ENCODE measurements at regions not wholly inside any gene's neighbourhood (a gene's known extent, or its start where the extent isn't known, plus 50 kb on each side); places are given as distances from the start of the nearest gene placed in this dataset.

DNA sequence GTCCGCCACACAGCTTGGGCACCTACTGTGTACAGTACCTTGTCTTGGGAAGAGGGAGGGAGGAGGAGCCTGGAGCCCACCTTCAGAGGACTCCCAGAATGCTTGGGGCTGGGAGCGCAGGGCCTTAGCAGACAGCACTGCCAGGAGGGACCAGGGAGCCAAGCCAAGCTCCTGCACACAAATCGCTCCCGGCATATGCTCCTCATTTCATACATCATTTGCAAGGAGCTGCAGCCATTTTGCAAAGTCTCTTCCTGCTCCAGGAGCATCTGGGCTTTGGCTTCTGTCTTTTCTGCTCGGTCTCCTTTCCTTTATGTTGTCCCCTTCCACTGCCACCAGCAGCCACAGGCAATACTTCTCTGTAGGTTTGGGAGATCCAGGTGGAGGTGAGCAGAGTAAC is 175.2 kb upstream of the ZC3H12A start:
- H3K4me3 ChIP-seq = no peak overlapping the region
- TF ChIP-seq POLR2A (IDR thresholded peaks at IDR 0.05) (no peak), EP300 (IDR thresholded peaks at IDR 0.05) (no peak), POLR2AphosphoS5 (IDR thresholded peaks at IDR 0.05) (no peak)
- TF ChIP-seq, protein P1, sequence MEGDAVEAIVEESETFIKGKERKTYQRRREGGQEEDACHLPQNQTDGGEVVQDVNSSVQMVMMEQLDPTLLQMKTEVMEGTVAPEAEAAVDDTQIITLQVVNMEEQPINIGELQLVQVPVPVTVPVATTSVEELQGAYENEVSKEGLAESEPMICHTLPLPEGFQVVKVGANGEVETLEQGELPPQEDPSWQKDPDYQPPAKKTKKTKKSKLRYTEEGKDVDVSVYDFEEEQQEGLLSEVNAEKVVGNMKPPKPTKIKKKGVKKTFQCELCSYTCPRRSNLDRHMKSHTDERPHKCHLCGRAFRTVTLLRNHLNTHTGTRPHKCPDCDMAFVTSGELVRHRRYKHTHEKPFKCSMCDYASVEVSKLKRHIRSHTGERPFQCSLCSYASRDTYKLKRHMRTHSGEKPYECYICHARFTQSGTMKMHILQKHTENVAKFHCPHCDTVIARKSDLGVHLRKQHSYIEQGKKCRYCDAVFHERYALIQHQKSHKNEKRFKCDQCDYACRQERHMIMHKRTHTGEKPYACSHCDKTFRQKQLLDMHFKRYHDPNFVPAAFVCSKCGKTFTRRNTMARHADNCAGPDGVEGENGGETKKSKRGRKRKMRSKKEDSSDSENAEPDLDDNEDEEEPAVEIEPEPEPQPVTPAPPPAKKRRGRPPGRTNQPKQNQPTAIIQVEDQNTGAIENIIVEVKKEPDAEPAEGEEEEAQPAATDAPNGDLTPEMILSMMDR (IDR thresholded peaks at IDR 0.05) = no peak
- no peak for ATAC-seq
- 67% methylated on average over 1 of the region's 5 CpGs; no CpG with 5 or more reads in 1 of the 2 donors for WGBS, 2 donors (ENCODE audit: low coverage in 1 of 2)
- H3K9me3 ChIP-seq = no peaks in the 10 kb centered on the region
- H3K27ac ChIP-seq = no peak overlapping the region
- H3K36me3 ChIP-seq = no peaks in the 10 kb centered on the region
- H3K27me3 ChIP-seq = peaks cover 78% of the 10 kb centered on the region
- H3K4me1 ChIP-seq = no peaks in the 10 kb centered on the region

DNA sequence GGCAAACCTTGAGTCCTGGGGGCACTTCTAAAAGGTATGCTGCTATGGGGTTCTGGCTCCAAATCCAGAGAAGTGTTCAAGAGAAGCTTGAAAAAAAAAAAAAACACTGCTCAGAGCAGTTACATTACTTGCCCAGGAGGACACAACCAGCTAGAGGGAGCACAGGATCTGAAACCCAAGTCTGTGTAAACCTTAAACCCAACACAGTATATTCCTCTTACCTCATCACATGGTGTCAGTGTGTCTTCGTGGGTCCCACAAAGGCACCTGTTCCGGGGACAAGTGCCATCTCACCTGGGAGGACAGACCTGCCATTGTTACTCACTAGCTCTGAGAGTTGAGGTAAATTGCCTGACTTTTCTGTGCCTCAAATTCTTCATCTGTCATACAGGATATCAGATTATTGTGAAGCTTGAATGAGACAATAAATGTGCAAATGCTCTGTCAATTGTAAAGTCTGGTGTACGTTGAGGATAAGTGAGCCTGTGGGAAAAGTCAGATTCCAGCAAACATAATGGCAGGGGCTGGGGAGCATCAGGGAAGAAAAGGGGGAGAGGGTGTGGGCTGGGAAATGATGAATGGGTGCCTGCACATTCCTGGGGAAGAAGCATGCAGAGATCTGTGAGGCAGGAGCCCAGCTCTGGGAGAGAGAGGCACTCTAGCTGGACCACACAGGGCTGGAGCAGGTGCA is 170.4 kb upstream of the ZC3H12A start:
- no peaks in the 10 kb centered on the region for H3K36me3 ChIP-seq
- no peak overlapping the region for H3K4me3 ChIP-seq
- ATAC-seq = no peak
- H3K4me1 ChIP-seq = no peaks in the 10 kb centered on the region
- H3K9me3 ChIP-seq = no peaks in the 10 kb centered on the region
- WGBS, 2 donors (ENCODE audit: low coverage in 1 of 2) = 23 to 51% methylated on average over 2 to 3 of the region's 3 CpGs
- H3K27ac ChIP-seq = no peak overlapping the region
- TF ChIP-seq EP300 (IDR thresholded peaks at IDR 0.05) = no peak
- TF ChIP-seq, protein P1 (IDR thresholded peaks at IDR 0.05) = no peak
- no peak for TF ChIP-seq POLR2AphosphoS5 (IDR thresholded peaks at IDR 0.05)
- no peak for TF ChIP-seq POLR2A (IDR thresholded peaks at IDR 0.05)
- peaks cover 57% of the 10 kb centered on the region for H3K27me3 ChIP-seq

DNA sequence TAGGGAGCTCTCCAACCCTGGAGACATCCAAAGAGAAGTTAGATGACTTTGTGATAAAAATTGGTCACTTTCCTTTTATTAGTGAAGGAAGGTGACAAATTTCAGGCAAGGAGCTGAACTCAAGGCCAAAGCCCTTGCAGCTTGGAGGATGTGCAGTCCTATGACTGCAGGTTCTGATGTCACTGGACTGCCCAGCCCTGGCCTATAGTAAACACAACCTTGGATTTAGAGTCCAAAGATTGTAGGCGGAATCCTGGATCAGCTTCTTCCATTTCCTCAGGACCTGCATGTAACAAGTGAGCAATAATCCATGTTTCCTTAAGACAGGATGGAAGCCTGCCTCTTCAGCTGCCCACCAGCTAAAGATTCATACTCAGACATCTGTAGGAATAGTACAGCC is 169.3 kb upstream of the ZC3H12A start:
- H3K27ac ChIP-seq = no peak overlapping the region
- H3K4me1 ChIP-seq = no peaks in the 10 kb centered on the region
- H3K9me3 ChIP-seq = no peaks in the 10 kb centered on the region
- no peak for ATAC-seq
- TF ChIP-seq POLR2A (IDR thresholded peaks at IDR 0.05) (no peak), POLR2AphosphoS5 (IDR thresholded peaks at IDR 0.05) (no peak), EP300 (IDR thresholded peaks at IDR 0.05) (no peak)
- TF ChIP-seq, protein P1 (IDR thresholded peaks at IDR 0.05) = no peak
- no peaks in the 10 kb centered on the region for H3K36me3 ChIP-seq
- no peak overlapping the region for H3K4me3 ChIP-seq
- H3K27me3 ChIP-seq = peaks cover 57% of the 10 kb centered on the region
- WGBS, 2 donors (ENCODE audit: low coverage in 1 of 2) = 83% methylated on average over 1 of the region's 1 CpG; no CpG with 5 or more reads in 1 of the 2 donors

DNA sequence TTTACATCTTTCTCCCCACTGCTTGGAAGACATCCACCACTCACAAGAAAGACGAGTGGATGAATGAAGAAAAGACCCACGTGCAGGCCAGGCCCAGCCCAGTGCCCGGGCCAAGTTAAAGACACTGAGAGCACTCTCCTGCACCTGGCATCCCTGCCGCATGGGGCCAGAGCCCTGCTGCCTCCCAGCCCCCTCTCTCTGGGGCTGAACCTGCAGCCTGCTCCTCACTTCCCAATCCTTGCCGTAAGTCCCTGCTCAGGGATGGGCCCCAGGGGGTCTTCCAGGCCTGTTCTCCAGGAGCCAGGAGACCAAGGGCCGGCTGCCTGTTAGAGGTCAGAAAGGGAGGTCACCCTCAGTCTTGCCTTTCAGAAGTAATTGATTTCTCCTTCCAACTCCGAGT is 168.5 kb upstream of the ZC3H12A start:
- Histone ChIP-seq H3K36me3 (no peaks in the 10 kb centered on the region), H3K27ac (no peak overlapping the region), H3K27me3 (peaks cover 57% of the 10 kb centered on the region), H3K9me3 (no peaks in the 10 kb centered on the region), H3K4me1 (no peaks in the 10 kb centered on the region), H3K4me3 (no peak overlapping the region)
- 17 to 33% methylated on average over 4 to 5 of the region's 7 CpGs for WGBS, 2 donors (ENCODE audit: low coverage in 1 of 2)
- no peak for ATAC-seq
- TF ChIP-seq POLR2AphosphoS5 (IDR thresholded peaks at IDR 0.05) = no peak
- no peak for TF ChIP-seq POLR2A (IDR thresholded peaks at IDR 0.05)

GRCh38 chr1:37306461-37306860 is 167.9 kb upstream of the ZC3H12A start:
- WGBS, 2 donors (ENCODE audit: low coverage in 1 of 2) = 63 to 71% methylated on average over 3 to 4 of the region's 4 CpGs
- TF ChIP-seq POLR2A (IDR thresholded peaks at IDR 0.05) (no peak), EP300 (IDR thresholded peaks at IDR 0.05) (no peak), POLR2AphosphoS5 (IDR thresholded peaks at IDR 0.05) (no peak)
- TF ChIP-seq, protein P1 (IDR thresholded peaks at IDR 0.05) = no peak
- Histone ChIP-seq H3K36me3 (no peaks in the 10 kb centered on the region), H3K4me3 (no peak overlapping the region), H3K27ac (no peak overlapping the region), H3K27me3 (peaks cover 56% of the 10 kb centered on the region), H3K4me1 (no peaks in the 10 kb centered on the region), H3K9me3 (no peaks in the 10 kb centered on the region)
- ATAC-seq = no peak
